ENCODE measurements at regions not wholly inside any gene's neighbourhood (a gene's known extent, or its start where the extent isn't known, plus 50 kb on each side); places are given as distances from the start of the nearest gene placed in this dataset.
A peak's percentile ranks its signal among the peaks of the same experiment; 100 is the strongest.

GRCh38 chr20:50250679-50251382 is 60.2 kb downstream of the CEBPB start:
- H3K27me3 Mint-ChIP-seq (ENCODE audit: low read depth) = peaks cover 10% of the 10 kb centered on the region
- no peak overlapping the region for H3K4me3 Mint-ChIP-seq
- no peaks in the 10 kb centered on the region for H3K36me3 Mint-ChIP-seq (ENCODE audit: low read depth)
- POLR2A ChIA-PET = no interaction called here
- DNase-seq (no peak), ATAC-seq (no peak)
- CTCF ChIA-PET = no interaction called here
- no peaks in the 10 kb centered on the region for H3K4me1 Mint-ChIP-seq (ENCODE audit: low read depth)
- H3K9me3 Mint-ChIP-seq (ENCODE audit: insufficient read depth) = no peaks in the 10 kb centered on the region
- H3K27ac Mint-ChIP-seq = no peak overlapping the region

DNA sequence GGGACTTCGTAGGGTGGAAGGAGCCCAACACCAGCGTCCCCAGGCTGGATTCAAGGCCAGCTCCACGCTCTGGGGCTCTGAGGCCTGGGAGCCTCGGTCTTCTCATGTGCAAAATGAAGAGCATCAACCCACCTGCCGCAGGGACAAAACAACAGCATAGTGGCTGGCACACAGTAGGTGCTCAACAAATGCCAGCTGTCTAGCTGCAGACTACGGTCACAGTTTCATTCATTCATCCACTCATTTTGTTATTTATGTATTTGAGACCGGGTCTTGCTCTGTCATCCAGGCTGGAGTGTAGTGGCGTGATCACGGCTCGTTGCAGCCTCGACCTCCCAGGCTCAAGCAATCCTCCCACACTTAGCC is 60.7 kb downstream of the CEBPB start:
- ATAC-seq = no peak
- no peak overlapping the region for H3K27ac Mint-ChIP-seq
- no peak overlapping the region for H3K4me3 Mint-ChIP-seq

DNA sequence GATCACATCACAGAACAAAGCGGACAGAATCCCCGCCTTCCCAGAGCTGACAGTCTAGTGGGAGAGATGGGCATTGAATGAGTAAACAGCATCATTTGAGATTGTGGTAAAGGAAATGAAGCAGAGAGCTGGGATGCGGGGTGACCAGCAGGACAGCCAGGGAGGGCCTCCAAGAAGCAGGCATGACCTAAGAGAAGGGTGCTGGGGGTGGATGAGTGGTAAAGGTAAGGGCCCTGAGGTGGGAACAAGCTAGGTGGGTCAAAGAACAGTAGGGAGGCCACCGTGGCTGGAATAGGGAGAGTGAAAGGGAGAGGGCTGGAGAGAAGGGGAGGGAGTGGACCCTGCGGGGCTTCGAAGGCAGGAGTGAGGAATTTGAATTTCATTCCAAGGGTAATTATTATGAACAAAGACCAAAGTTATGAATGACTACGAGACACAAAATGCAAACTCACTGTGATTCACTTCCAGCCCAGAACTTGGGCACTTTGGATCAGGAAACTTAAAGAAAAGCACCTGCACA is 61.4 kb downstream of the CEBPB start:
- ATAC-seq (no peak), DNase-seq (no peak)
- peaks cover 14% of the 10 kb centered on the region for H3K27me3 Mint-ChIP-seq (ENCODE audit: low read depth)
- POLR2A ChIA-PET = no interaction called here
- no peak overlapping the region for H3K27ac Mint-ChIP-seq
- H3K4me3 Mint-ChIP-seq = no peak overlapping the region
- no peaks in the 10 kb centered on the region for H3K4me1 Mint-ChIP-seq (ENCODE audit: low read depth)
- CTCF ChIA-PET = no interaction called here
- H3K36me3 Mint-ChIP-seq (ENCODE audit: low read depth) = no peaks in the 10 kb centered on the region
- no peaks in the 10 kb centered on the region for H3K9me3 Mint-ChIP-seq (ENCODE audit: insufficient read depth)

More for the DNA sequence above, 60.7 kb downstream of the CEBPB start:
- H3K9me3 Mint-ChIP-seq (ENCODE audit: insufficient read depth) = no peaks in the 10 kb centered on the region
- no peak for DNase-seq
- ChIA-PET POLR2A (no interaction called here), CTCF (no interaction called here)
- no peaks in the 10 kb centered on the region for H3K36me3 Mint-ChIP-seq (ENCODE audit: low read depth)
- no peaks in the 10 kb centered on the region for H3K4me1 Mint-ChIP-seq (ENCODE audit: low read depth)
- H3K27me3 Mint-ChIP-seq (ENCODE audit: low read depth) = peaks cover 14% of the 10 kb centered on the region

DNA sequence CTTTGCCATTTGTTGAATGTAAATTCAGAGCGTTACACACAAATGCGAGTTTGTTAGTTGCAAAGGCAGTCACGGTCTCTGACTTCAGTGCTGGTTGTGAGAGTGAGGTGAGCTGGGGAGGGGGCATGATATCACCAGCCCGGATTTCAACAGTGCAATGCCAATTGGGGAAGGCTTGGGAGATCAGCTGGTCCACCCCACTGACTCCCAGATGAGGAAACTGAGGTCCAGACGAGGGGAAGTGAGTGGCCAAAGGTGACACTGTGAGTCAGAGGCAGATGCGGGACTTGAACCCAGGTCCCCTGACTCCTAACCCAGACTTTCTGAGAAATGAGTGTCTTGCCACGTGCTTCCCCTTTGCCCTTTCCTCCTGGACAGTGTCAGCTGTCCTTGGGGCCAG is 62.1 kb downstream of the CEBPB start:
- no peak overlapping the region for H3K27ac Mint-ChIP-seq

DNA sequence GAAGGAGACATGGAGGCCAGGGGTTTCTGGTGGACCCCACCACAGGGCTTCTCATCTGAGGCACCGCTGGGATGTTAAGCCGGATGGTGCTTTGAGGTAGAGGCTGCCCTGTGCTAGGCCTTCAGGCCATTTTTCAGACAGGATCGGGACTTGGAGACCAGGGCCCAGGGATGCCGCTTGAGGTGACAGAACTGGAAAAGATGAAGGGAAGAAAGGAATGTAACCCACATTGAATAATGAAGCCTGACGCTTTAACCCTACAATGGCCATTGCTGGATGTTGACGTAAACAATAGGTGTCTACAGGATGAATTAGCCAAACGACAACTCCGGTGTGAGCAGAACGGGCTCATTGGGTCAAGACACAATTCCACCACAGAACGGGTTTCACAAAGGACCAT is 62.5 kb downstream of the CEBPB start:
- no peaks in the 10 kb centered on the region for H3K36me3 Mint-ChIP-seq (ENCODE audit: low read depth)
- ChIA-PET POLR2A (no interaction called here), CTCF (no interaction called here)
- ATAC-seq (no peak), DNase-seq (no peak)
- H3K27me3 Mint-ChIP-seq (ENCODE audit: low read depth) = peaks cover 14% of the 10 kb centered on the region
- H3K27ac Mint-ChIP-seq = no peak overlapping the region
- H3K9me3 Mint-ChIP-seq (ENCODE audit: insufficient read depth) = no peaks in the 10 kb centered on the region
- peaks cover 2% of the 10 kb centered on the region for H3K4me1 Mint-ChIP-seq (ENCODE audit: low read depth)
- H3K4me3 Mint-ChIP-seq = no peak overlapping the region

More for the DNA sequence above, 62.1 kb downstream of the CEBPB start:
- Mint-ChIP-seq H3K9me3 (ENCODE audit: insufficient read depth) (no peaks in the 10 kb centered on the region), H3K4me1 (ENCODE audit: low read depth) (peaks cover under 1% of the 10 kb centered on the region), H3K27me3 (ENCODE audit: low read depth) (peaks cover 14% of the 10 kb centered on the region), H3K36me3 (ENCODE audit: low read depth) (no peaks in the 10 kb centered on the region), H3K4me3 (no peak overlapping the region)
- ChIA-PET POLR2A (no interaction called here), CTCF (no interaction called here)
- DNase-seq (no peak), ATAC-seq (no peak)

- Mint-ChIP-seq H3K9me3 (ENCODE audit: insufficient read depth) (no peaks in the 10 kb centered on the region), H3K4me1 (ENCODE audit: low read depth) (peaks cover 16% of the 10 kb centered on the region), H3K27ac (no peak overlapping the region), H3K36me3 (ENCODE audit: low read depth) (no peaks in the 10 kb centered on the region), H3K27me3 (ENCODE audit: low read depth) (peaks cover 14% of the 10 kb centered on the region), H3K4me3 (no peak overlapping the region)
- DNase-seq (no peak), ATAC-seq (no peak)
- ChIA-PET POLR2A (no interaction called here), CTCF (no interaction called here)
These were observed 63.9 kb downstream of the CEBPB start for GRCh38 chr20:50254466-50255079.

DNA sequence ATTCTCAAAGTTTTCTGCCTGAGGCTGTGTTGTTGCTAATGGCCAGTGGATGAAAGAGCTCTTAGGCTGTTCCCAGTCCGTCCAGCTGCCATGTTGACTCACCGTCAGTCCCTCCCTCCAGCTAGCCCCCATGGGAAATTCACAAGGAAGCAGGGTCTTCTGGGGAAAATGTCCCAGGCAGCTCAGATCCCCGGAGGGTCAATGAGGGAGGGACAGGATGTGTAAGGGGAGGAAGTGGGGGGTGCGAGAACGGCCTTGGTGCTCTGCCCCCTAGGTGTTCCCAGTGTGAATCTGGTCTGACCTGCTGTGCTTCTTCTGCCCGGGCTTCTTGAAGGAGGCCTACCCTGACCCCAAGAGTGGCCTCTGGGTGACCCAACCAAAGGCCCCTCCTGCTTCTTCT is 65.9 kb downstream of the CEBPB start:
- H3K4me1 Mint-ChIP-seq (ENCODE audit: low read depth) = peaks cover 35% of the 10 kb centered on the region
- H3K27me3 Mint-ChIP-seq (ENCODE audit: low read depth) = peaks cover 14% of the 10 kb centered on the region
- H3K4me3 Mint-ChIP-seq = no peak overlapping the region
- H3K36me3 Mint-ChIP-seq (ENCODE audit: low read depth) = no peaks in the 10 kb centered on the region
- no peak overlapping the region for H3K27ac Mint-ChIP-seq
- POLR2A ChIA-PET = no interaction called here
- H3K9me3 Mint-ChIP-seq (ENCODE audit: insufficient read depth) = no peaks in the 10 kb centered on the region
- CTCF ChIA-PET = no interaction called here
- ATAC-seq (no peak), DNase-seq (no peak)

GRCh38 chr20:50257860-50258259 is 67.2 kb downstream of the CEBPB start:
- Mint-ChIP-seq H3K27me3 (ENCODE audit: low read depth) (peaks cover 11% of the 10 kb centered on the region), H3K9me3 (ENCODE audit: insufficient read depth) (no peaks in the 10 kb centered on the region), H3K4me1 (ENCODE audit: low read depth) (peaks cover 35% of the 10 kb centered on the region), H3K4me3 (no peak overlapping the region), H3K36me3 (ENCODE audit: low read depth) (no peaks in the 10 kb centered on the region), H3K27ac (no peak overlapping the region)
- ChIA-PET POLR2A (no interaction called here), CTCF (no interaction called here)
- DNase-seq (no peak), ATAC-seq (no peak)

DNA sequence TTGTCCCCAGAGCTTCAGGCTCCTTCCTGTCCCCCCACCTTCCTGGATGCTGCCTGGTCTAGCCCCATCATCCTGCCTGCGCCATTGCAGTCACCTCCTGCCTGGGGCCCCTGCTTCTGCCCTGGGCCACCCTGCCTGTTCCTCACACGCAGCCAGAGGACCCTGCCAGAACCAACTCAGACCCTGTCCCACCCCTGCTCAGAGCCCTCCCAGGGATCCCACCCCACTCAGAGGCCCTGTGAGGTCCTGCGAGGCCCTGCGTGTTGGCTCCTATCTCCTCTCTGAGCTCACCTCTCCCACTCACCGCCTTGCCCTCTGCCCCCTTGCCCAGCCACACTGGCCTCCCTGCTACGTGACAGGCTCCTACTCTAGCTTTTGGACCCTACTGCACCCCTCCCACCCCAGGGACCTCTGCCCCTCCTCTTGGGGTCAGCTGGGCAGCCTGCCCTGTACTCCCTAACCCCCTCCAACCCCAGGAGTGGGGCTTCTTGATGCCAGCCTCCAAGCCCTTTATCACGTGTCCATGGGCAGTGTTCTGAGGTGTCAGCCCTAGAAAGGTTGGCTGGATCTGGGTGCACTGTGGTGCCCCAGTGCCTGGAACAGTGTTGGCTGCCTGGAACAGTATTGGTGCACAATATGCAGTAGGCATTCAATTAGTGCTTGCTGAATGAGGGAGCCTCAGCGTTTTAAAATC is 68.3 kb downstream of the CEBPB start:
- H3K4me3 Mint-ChIP-seq = no peak overlapping the region
- H3K27ac Mint-ChIP-seq = peak overlapping the region; percentile 72
- no peaks in the 10 kb centered on the region for H3K9me3 Mint-ChIP-seq (ENCODE audit: insufficient read depth)
- ChIA-PET POLR2A (no interaction called here), CTCF (interaction anchor here (1.7 kb wide), 1 partner anchor 26 kb away, joined by 3 read pairs; no protein-coding TSS in a partner anchor)
- ATAC-seq (peak; percentile 29), DNase-seq (peak; percentile 33)
- H3K4me1 Mint-ChIP-seq (ENCODE audit: low read depth) = peaks cover 35% of the 10 kb centered on the region
- no peaks in the 10 kb centered on the region for H3K36me3 Mint-ChIP-seq (ENCODE audit: low read depth)
- peaks cover 11% of the 10 kb centered on the region for H3K27me3 Mint-ChIP-seq (ENCODE audit: low read depth)

GRCh38 chr20:50259705-50260478 is 69.3 kb downstream of the CEBPB start:
- Mint-ChIP-seq H3K4me1 (ENCODE audit: low read depth) (peaks cover 35% of the 10 kb centered on the region), H3K4me3 (no peak overlapping the region), H3K9me3 (ENCODE audit: insufficient read depth) (no peaks in the 10 kb centered on the region), H3K36me3 (ENCODE audit: low read depth) (no peaks in the 10 kb centered on the region), H3K27me3 (ENCODE audit: low read depth) (peaks cover 8% of the 10 kb centered on the region), H3K27ac (peak overlapping the region; percentile 72)
- no peak for ATAC-seq
- ChIA-PET POLR2A (interaction anchor here (0.6 kb wide), 1 partner anchor 62 kb away, joined by 3 read pairs; no protein-coding TSS in a partner anchor), CTCF (interaction anchor here (1.7 kb wide), 1 partner anchor 25 kb away, joined by 3 read pairs; no protein-coding TSS in a partner anchor)
- DNase-seq = no peak

- CTCF ChIA-PET = interaction anchor here (1.7 kb wide), 1 partner anchor 24 kb away, joined by 3 read pairs; no protein-coding TSS in a partner anchor
These were observed 70.0 kb downstream of the CEBPB start for GRCh38 chr20:50260479-50261221.

More at GRCh38 chr20:50260479-50261221, 70.0 kb downstream of the CEBPB start:
- Mint-ChIP-seq H3K36me3 (ENCODE audit: low read depth) (no peaks in the 10 kb centered on the region), H3K9me3 (ENCODE audit: insufficient read depth) (no peaks in the 10 kb centered on the region), H3K4me1 (ENCODE audit: low read depth) (peaks cover 41% of the 10 kb centered on the region), H3K27ac (peak overlapping the region; percentile 46), H3K4me3 (no peak overlapping the region), H3K27me3 (ENCODE audit: low read depth) (peaks cover 3% of the 10 kb centered on the region)
- POLR2A ChIA-PET = interaction anchor here (0.6 to 0.7 kb wide), 2 partner anchors 63 to 907 kb away, joined by 3 read pairs; no protein-coding TSS in a partner anchor
- no peak for ATAC-seq
- DNase-seq = peak; percentile 24

All from activated CD8-positive, alpha-beta T cell treated with anti-CD3 and anti-CD28 coated beads, Interleukin-2, amount 10 ng/mL, durations not matched to agents 7 days and 5 days (primary cell).